ENCODE measurements at regions not wholly inside any gene's neighbourhood (a gene's known extent, or its start where the extent isn't known, plus 50 kb on each side); places are given as distances from the start of the nearest gene placed in this dataset.

DNA sequence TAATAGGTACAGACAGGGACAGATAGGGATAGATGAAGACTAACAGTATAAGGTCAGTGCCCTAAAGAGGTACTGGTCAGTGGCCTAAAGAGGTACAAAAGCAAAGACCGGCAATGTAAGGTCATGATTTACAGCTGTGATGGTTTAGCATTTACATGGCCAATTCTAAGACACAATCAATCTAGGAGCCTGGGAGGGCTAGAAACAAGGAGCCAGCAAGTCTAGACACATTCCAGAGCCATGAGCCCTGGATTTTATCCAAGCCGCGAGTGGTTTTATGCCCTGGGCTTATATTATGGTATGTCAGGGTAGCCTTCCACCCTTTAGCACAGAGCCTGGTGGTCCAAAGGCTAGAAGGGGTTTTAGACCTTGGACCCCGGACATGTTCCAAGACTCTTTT lies 124.2 kb downstream of the CBLN2 start:
- Histone ChIP-seq H3K4me1 (ENCODE audit: control insufficient read depth, insufficient read depth, low read length) (no peaks in the 10 kb centered on the region), H3K9me3 (ENCODE audit: control insufficient read depth, low read length) (no peaks in the 10 kb centered on the region), H3K4me3 (ENCODE audit: low read length) (no peak overlapping the region), H3K27ac (ENCODE audit: low read length) (no peak overlapping the region), H3K27me3 (ENCODE audit: control insufficient read depth, insufficient read depth) (no peaks in the 10 kb centered on the region)
- intact Hi-C loops (cut with DNase I) = no loop called here
- ATAC-seq (no peak), DNase-seq (no peak)
- 87% methylated on average over 4 of the region's 4 CpGs for WGBS

GRCh38 chr18:72412927-72413326 lies 131.2 kb downstream of the CBLN2 start:
- ATAC-seq = no peak
- Histone ChIP-seq H3K27me3 (ENCODE audit: control insufficient read depth, insufficient read depth) (no peaks in the 10 kb centered on the region), H3K9me3 (ENCODE audit: control insufficient read depth, low read length) (no peaks in the 10 kb centered on the region), H3K4me1 (ENCODE audit: control insufficient read depth, insufficient read depth, low read length) (no peaks in the 10 kb centered on the region), H3K27ac (ENCODE audit: low read length) (no peak overlapping the region), H3K4me3 (ENCODE audit: low read length) (no peak overlapping the region)
- DNase-seq = no peak
- intact Hi-C loops (cut with DNase I) = no loop called here
- 40% methylated on average over 5 of the region's 5 CpGs for WGBS

- ATAC-seq (no peak), DNase-seq (no peak)
- intact Hi-C loops (cut with DNase I) = no loop called here
- H3K9me3 ChIP-seq (ENCODE audit: control insufficient read depth, low read length) = no peaks in the 10 kb centered on the region
- no peaks in the 10 kb centered on the region for H3K27me3 ChIP-seq (ENCODE audit: control insufficient read depth, insufficient read depth)
- no peak overlapping the region for H3K4me3 ChIP-seq (ENCODE audit: low read length)
- no peak overlapping the region for H3K27ac ChIP-seq (ENCODE audit: low read length)
- H3K4me1 ChIP-seq (ENCODE audit: control insufficient read depth, insufficient read depth, low read length) = no peaks in the 10 kb centered on the region
- 64% methylated on average over 5 of the region's 5 CpGs for WGBS
Measured at GRCh38 chr18:72411261-72411660, 132.9 kb downstream of the CBLN2 start.

GRCh38 chr18:72410399-72410798 lies 133.7 kb downstream of the CBLN2 start:
- WGBS = 70% methylated on average over 1 of the region's 1 CpG

GRCh38 chr18:72409903-72410302 lies 134.2 kb downstream of the CBLN2 start:
- no peak for DNase-seq
- no peak for ATAC-seq
- Histone ChIP-seq H3K4me1 (ENCODE audit: control insufficient read depth, insufficient read depth, low read length) (no peaks in the 10 kb centered on the region), H3K27me3 (ENCODE audit: control insufficient read depth, insufficient read depth) (no peaks in the 10 kb centered on the region), H3K27ac (ENCODE audit: low read length) (no peak overlapping the region), H3K9me3 (ENCODE audit: control insufficient read depth, low read length) (no peaks in the 10 kb centered on the region), H3K4me3 (ENCODE audit: low read length) (no peak overlapping the region)
- WGBS = 15% methylated on average over 1 of the region's 1 CpG
- intact Hi-C loops (cut with DNase I) = no loop called here

More at GRCh38 chr18:72410399-72410798, 133.7 kb downstream of the CBLN2 start:
- Histone ChIP-seq H3K9me3 (ENCODE audit: control insufficient read depth, low read length) (no peaks in the 10 kb centered on the region), H3K27ac (ENCODE audit: low read length) (no peak overlapping the region), H3K4me1 (ENCODE audit: control insufficient read depth, insufficient read depth, low read length) (no peaks in the 10 kb centered on the region), H3K4me3 (ENCODE audit: low read length) (no peak overlapping the region), H3K27me3 (ENCODE audit: control insufficient read depth, insufficient read depth) (no peaks in the 10 kb centered on the region)
- no peak for ATAC-seq
- no peak for DNase-seq
- intact Hi-C loops (cut with DNase I) = no loop called here

DNA sequence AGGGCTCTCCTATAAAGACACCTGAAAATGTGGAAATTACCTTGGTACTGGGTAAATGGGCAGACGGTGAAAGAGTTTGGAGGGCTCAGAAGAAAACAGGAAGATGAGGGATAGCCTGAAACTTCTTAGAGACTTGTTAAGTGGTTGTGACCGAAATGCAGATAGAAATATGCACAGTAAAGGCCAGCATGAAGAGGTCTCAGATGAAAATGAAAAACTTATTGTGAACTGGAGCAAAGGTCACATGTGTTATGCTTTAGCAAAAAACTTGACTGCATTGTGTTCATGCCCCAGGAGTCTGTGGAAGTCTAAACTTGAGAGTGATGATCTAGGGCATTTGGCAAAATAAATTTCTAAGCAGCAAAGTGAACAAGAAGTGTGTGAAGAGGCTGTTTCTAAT lies 137.1 kb downstream of the CBLN2 start:
- DNase-seq (no peak), ATAC-seq (no peak)
- WGBS = 88% methylated on average over 2 of the region's 2 CpGs
- Histone ChIP-seq H3K4me3 (ENCODE audit: low read length) (no peak overlapping the region), H3K27me3 (ENCODE audit: control insufficient read depth, insufficient read depth) (no peaks in the 10 kb centered on the region), H3K9me3 (ENCODE audit: control insufficient read depth, low read length) (no peaks in the 10 kb centered on the region), H3K27ac (ENCODE audit: low read length) (no peak overlapping the region), H3K4me1 (ENCODE audit: control insufficient read depth, insufficient read depth, low read length) (no peaks in the 10 kb centered on the region)
- intact Hi-C loops (cut with DNase I) = no loop called here

DNA sequence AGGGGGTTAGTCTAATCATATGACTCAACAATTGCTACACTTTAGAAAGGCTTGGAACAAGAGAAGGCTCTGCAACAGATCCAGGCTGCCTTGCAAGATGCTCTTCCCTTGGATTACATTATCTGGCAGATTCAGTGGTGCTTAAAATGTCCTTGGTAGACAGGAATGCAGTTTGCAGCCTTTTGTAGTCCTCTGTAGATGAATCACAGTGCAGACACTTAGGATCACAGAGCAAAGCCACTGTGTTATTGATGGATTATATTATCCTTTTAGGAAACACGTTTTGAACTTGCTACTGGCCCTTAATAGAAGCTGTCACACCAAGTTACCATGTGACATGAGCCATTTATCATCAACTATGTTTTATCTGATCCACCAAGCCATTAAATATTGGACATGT lies 152.2 kb downstream of the CBLN2 start:
- intact Hi-C loops (cut with DNase I) = no loop called here
- WGBS = 26% methylated on average over 1 of the region's 1 CpG
- H3K4me3 ChIP-seq (ENCODE audit: low read length) = no peak overlapping the region
- no peak overlapping the region for H3K27ac ChIP-seq (ENCODE audit: low read length)
- H3K4me1 ChIP-seq (ENCODE audit: control insufficient read depth, insufficient read depth, low read length) = no peaks in the 10 kb centered on the region
- H3K27me3 ChIP-seq (ENCODE audit: control insufficient read depth, insufficient read depth) = no peaks in the 10 kb centered on the region
- DNase-seq (no peak), ATAC-seq (no peak)
- no peaks in the 10 kb centered on the region for H3K9me3 ChIP-seq (ENCODE audit: control insufficient read depth, low read length)

- DNase-seq (no peak), ATAC-seq (no peak)
- WGBS = 73% methylated on average over 4 of the region's 4 CpGs
- intact Hi-C loops (cut with DNase I) = no loop called here
- H3K9me3 ChIP-seq (ENCODE audit: control insufficient read depth, low read length) = no peaks in the 10 kb centered on the region
- no peaks in the 10 kb centered on the region for H3K4me1 ChIP-seq (ENCODE audit: control insufficient read depth, insufficient read depth, low read length)
- H3K4me3 ChIP-seq (ENCODE audit: low read length) = no peak overlapping the region
- no peaks in the 10 kb centered on the region for H3K27me3 ChIP-seq (ENCODE audit: control insufficient read depth, insufficient read depth)
- H3K27ac ChIP-seq (ENCODE audit: low read length) = no peak overlapping the region
Measured at GRCh38 chr18:72391427-72391826, 152.7 kb downstream of the CBLN2 start.

GRCh38 chr18:72378016-72378415 lies 166.1 kb downstream of the CBLN2 start:
- no peak overlapping the region for H3K27ac ChIP-seq (ENCODE audit: low read length)
- H3K9me3 ChIP-seq (ENCODE audit: control insufficient read depth, low read length) = no peaks in the 10 kb centered on the region
- intact Hi-C loops (cut with DNase I) = no loop called here
- H3K4me1 ChIP-seq (ENCODE audit: control insufficient read depth, insufficient read depth, low read length) = no peaks in the 10 kb centered on the region
- no peaks in the 10 kb centered on the region for H3K27me3 ChIP-seq (ENCODE audit: control insufficient read depth, insufficient read depth)
- ATAC-seq (no peak), DNase-seq (peak in 1 of 3 donors; percentile 20)
- WGBS = 53% methylated on average over 4 of the region's 4 CpGs
- no peak overlapping the region for H3K4me3 ChIP-seq (ENCODE audit: low read length)

- Histone ChIP-seq H3K27me3 (ENCODE audit: control insufficient read depth, insufficient read depth) (no peaks in the 10 kb centered on the region), H3K9me3 (ENCODE audit: control insufficient read depth, low read length) (no peaks in the 10 kb centered on the region), H3K4me3 (ENCODE audit: low read length) (no peak overlapping the region), H3K27ac (ENCODE audit: low read length) (no peak overlapping the region), H3K4me1 (ENCODE audit: control insufficient read depth, insufficient read depth, low read length) (no peaks in the 10 kb centered on the region)
- DNase-seq (no peak), ATAC-seq (no peak)
- 59% methylated on average over 4 of the region's 4 CpGs for WGBS
- intact Hi-C loops (cut with DNase I) = no loop called here
Measured at GRCh38 chr18:72376256-72376655, 167.9 kb downstream of the CBLN2 start.

DNA sequence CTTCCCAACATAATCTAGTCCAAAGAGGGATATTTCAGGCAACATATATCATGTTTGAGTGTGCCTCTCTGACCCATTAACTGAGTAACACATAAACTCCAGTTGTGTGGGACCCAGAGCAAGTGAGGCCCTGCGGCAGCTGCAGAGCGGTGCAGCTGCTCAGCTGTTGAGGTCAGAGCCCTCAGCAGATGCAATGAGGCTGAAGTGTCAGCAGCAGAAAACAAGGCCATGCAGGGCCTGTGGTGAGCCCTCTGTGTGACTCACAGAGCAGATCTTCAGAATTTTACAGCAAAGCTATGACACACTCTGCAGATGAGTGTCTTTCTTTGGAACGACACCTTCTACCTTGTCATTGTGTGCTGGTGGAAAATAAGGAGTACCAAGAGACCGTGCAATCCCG lies 168.5 kb downstream of the CBLN2 start:
- intact Hi-C loops (cut with DNase I) = no loop called here
- no peak overlapping the region for H3K4me3 ChIP-seq (ENCODE audit: low read length)
- 82% methylated on average over 5 of the region's 5 CpGs for WGBS
- H3K27ac ChIP-seq (ENCODE audit: low read length) = no peak overlapping the region
- no peaks in the 10 kb centered on the region for H3K27me3 ChIP-seq (ENCODE audit: control insufficient read depth, insufficient read depth)
- ATAC-seq (no peak), DNase-seq (no peak)
- no peaks in the 10 kb centered on the region for H3K4me1 ChIP-seq (ENCODE audit: control insufficient read depth, insufficient read depth, low read length)
- no peaks in the 10 kb centered on the region for H3K9me3 ChIP-seq (ENCODE audit: control insufficient read depth, low read length)

GRCh38 chr18:72372076-72372475 lies 172.1 kb downstream of the CBLN2 start:
- intact Hi-C loops (cut with DNase I) = no loop called here
- DNase-seq = no peak
- H3K9me3 ChIP-seq (ENCODE audit: control insufficient read depth, low read length) = no peaks in the 10 kb centered on the region
- ATAC-seq = no peak
- H3K27me3 ChIP-seq (ENCODE audit: control insufficient read depth, insufficient read depth) = no peaks in the 10 kb centered on the region
- H3K4me1 ChIP-seq (ENCODE audit: control insufficient read depth, insufficient read depth, low read length) = no peaks in the 10 kb centered on the region
- no peak overlapping the region for H3K4me3 ChIP-seq (ENCODE audit: low read length)
- no peak overlapping the region for H3K27ac ChIP-seq (ENCODE audit: low read length)

All from right cardiac atrium (tissue), 5 donors.